Hematopoietic multipotent progenitor cell (in vitro differentiated cells): ENCODE measurements at regions not wholly inside any gene's neighbourhood (a gene's known extent, or its start where the extent isn't known, plus 50 kb on each side); places are given as distances from the start of the nearest gene placed in this dataset.

Experiments used
- DNase-seq, 3 donors: peaks; one replicate each; pipeline ENCODE4 v3.0.0-alpha.2; 2011 to 2015; ENCODE audit warnings: low read depth in 2 of 3, low spot score in 2 of 3

GRCh38 chr11:27907530-27907929 lies 200.4 kb downstream of the KIF18A start:
- no peak for DNase-seq

- DNase-seq = no peak
Measured at GRCh38 chr11:27907091-27907490, 200.9 kb downstream of the KIF18A start.

- DNase-seq = no peak
Measured at GRCh38 chr11:27904358-27905055, 203.4 kb downstream of the KIF18A start.

- DNase-seq = no peak
Measured at GRCh38 chr11:27902981-27903624, 202.8 kb upstream of the BDNF start.

GRCh38 chr11:27898166-27898565 lies 197.9 kb upstream of the BDNF start:
- DNase-seq = no peak

GRCh38 chr11:27896096-27896495 lies 195.8 kb upstream of the BDNF start:
- DNase-seq = no peak

- no peak for DNase-seq
Measured at GRCh38 chr11:27894552-27894951, 194.3 kb upstream of the BDNF start.

GRCh38 chr11:27886857-27887256 lies 186.6 kb upstream of the BDNF start:
- DNase-seq = no peak

GRCh38 chr11:27882066-27882697 lies 181.9 kb upstream of the BDNF start:
- DNase-seq = no peak

- DNase-seq = no peak
Measured at GRCh38 chr11:27875831-27876775, 175.8 kb upstream of the BDNF start.

GRCh38 chr11:27874998-27875830 lies 175.0 kb upstream of the BDNF start:
- DNase-seq = no peak

GRCh38 chr11:27873664-27874063 lies 173.4 kb upstream of the BDNF start:
- DNase-seq = no peak

GRCh38 chr11:27871056-27871455 lies 170.8 kb upstream of the BDNF start:
- no peak for DNase-seq

GRCh38 chr11:27869701-27870100 lies 169.4 kb upstream of the BDNF start:
- no peak for DNase-seq

GRCh38 chr11:27868709-27869108 lies 168.5 kb upstream of the BDNF start:
- no peak for DNase-seq

- no peak for DNase-seq
Measured at GRCh38 chr11:27868226-27868625, 168.0 kb upstream of the BDNF start.

GRCh38 chr11:27865105-27865504 lies 164.8 kb upstream of the BDNF start:
- DNase-seq = no peak

- DNase-seq = no peak
Measured at GRCh38 chr11:27864611-27865010, 164.4 kb upstream of the BDNF start.

- DNase-seq = no peak
Measured at GRCh38 chr11:27864091-27864491, 163.8 kb upstream of the BDNF start.

GRCh38 chr11:27863637-27864036 lies 163.4 kb upstream of the BDNF start:
- DNase-seq = no peak
